Chondrocyte (in vitro differentiated cells): ENCODE measurements at regions not wholly inside any gene's neighbourhood (a gene's known extent, or its start where the extent isn't known, plus 50 kb on each side); places are given as distances from the start of the nearest gene placed in this dataset.
"Not testable (repeated sequence)": the region's sequence is repeated elsewhere in the genome, so short reads cannot be mapped to it uniquely, and the experiment has no call there.

Source experiments
- DNase-seq: peaks from one replicate; pipeline ENCODE4 v3.0.0; 2021; ENCODE audit warnings: mixed read lengths, low spot score
- H3K27ac Mint-ChIP-seq: one replicate; pipeline ENCODE4 v1.8.0; 2021; ENCODE audit warnings: mild to moderate bottlenecking, moderate library complexity, mixed read lengths; ENCODE audit not compliant: unreplicated experiment
- H3K27me3 Mint-ChIP-seq: 2 replicates; pipeline ENCODE4 v1.8.0; 2021; ENCODE audit warnings: low read depth, mixed read lengths
- H3K36me3 Mint-ChIP-seq: 2 replicates; pipeline ENCODE4 v1.8.0; 2021; ENCODE audit warnings: low read depth, mixed read lengths
- H3K4me1 Mint-ChIP-seq: 2 replicates; pipeline ENCODE4 v1.8.0; 2021; ENCODE audit warnings: low read depth, mild to moderate bottlenecking, mixed read lengths
- H3K4me3 Mint-ChIP-seq: one replicate; pipeline ENCODE4 v1.8.0; 2021; ENCODE audit warnings: mild to moderate bottlenecking, moderate library complexity, mixed read lengths; ENCODE audit not compliant: unreplicated experiment
- H3K9me3 Mint-ChIP-seq: 2 replicates; pipeline ENCODE4 v1.8.0; 2021; ENCODE audit warnings: low read depth, mixed read lengths
- CTCF ChIP-seq: fragments of 200-600 bp; sonication (generic); IDR thresholded peaks from 2 replicates; pipeline ENCODE4 v1.5.0; 2021; ENCODE audit warnings: antibody characterized with exemption, mild to moderate bottlenecking, moderate library complexity

DNA sequence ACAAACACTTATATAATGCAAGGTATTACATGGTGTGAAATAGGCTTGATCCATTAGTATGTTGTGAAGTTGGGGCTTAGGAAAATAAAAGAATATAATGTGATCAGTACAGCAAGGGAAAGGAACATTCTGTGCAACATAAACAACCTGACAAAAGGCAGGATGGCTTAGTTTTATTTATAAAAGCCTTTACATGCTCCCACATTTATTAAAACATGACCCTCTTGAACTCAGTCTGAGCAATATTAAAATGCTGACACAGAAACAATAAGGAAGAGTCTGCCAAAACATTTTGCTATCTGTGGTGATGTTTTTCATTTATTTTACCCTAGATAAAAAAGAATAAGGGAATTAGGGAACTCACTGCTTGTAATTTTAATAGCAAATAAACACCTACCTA is 519.7 kb downstream of the PCDH7 start:
- H3K36me3 Mint-ChIP-seq = no peaks in the 10 kb centered on the region
- no peak overlapping the region for H3K27ac Mint-ChIP-seq
- no peak for TF ChIP-seq CTCF
- DNase-seq = no peak
- H3K27me3 Mint-ChIP-seq = no peaks in the 10 kb centered on the region
- peaks cover 8% of the 10 kb centered on the region for H3K9me3 Mint-ChIP-seq
- H3K4me1 Mint-ChIP-seq = peaks cover 16% of the 10 kb centered on the region
- H3K4me3 Mint-ChIP-seq = no peak overlapping the region

- Mint-ChIP-seq H3K27me3 (no peaks in the 10 kb centered on the region), H3K4me1 (peaks cover 17% of the 10 kb centered on the region), H3K27ac (no peak overlapping the region), H3K4me3 (no peak overlapping the region), H3K9me3 (peaks cover 8% of the 10 kb centered on the region), H3K36me3 (no peaks in the 10 kb centered on the region)
- TF ChIP-seq CTCF = no peak
- no peak for DNase-seq
Observed at GRCh38 chr4:31241504-31242106, 521.4 kb downstream of the PCDH7 start.

DNA sequence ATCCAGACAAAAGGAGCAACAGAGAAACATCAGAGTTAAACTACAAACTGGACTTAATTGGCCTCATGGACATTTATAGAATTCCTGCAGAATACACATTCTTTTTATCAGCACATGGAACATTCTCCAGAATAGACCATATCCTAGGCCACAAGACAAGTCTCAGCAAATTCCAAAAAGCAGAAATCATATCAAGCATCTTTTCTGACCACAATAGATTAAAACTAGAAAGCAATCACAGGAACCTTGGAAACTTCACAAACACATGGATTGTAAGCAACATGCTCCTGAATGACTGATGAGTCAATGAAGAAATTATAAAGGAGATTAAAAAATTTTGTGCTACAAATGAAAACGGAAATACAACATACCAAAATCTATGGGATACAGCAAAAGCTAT is 526.7 kb downstream of the PCDH7 start:
- Mint-ChIP-seq H3K36me3 (no peaks in the 10 kb centered on the region), H3K4me1 (peaks cover 11% of the 10 kb centered on the region), H3K27me3 (no peaks in the 10 kb centered on the region), H3K9me3 (peaks cover 10% of the 10 kb centered on the region), H3K4me3 (no peak overlapping the region), H3K27ac (no peak overlapping the region)
- TF ChIP-seq CTCF = no peak
- no peak for DNase-seq

GRCh38 chr4:31259119-31259518 is 539.0 kb downstream of the PCDH7 start:
- no peak for DNase-seq
- Mint-ChIP-seq H3K9me3 (no peaks in the 10 kb centered on the region), H3K4me1 (no peaks in the 10 kb centered on the region), H3K36me3 (no peaks in the 10 kb centered on the region), H3K27me3 (no peaks in the 10 kb centered on the region), H3K4me3 (no peak overlapping the region), H3K27ac (no peak overlapping the region)
- no peak for TF ChIP-seq CTCF

DNA sequence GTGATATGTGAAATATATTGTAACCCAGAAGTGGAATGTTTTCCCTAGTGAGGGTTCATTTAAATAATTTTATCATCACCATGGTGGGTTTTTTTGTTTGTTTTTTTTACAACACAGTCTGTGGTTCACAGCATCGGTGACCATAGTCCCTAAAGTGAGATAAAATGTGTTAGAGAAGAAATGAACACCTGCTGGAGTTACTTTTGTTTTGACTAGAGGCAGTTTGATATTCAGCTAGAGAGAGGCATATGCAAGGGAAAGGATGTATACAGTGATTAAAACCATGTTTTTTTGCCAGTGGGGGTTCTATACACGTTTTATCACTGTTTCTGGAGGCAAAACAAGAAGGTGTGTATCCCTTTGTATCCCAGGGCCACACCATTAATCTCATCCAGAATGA is 541.5 kb downstream of the PCDH7 start:
- Mint-ChIP-seq H3K36me3 (no peaks in the 10 kb centered on the region), H3K9me3 (peaks cover under 1% of the 10 kb centered on the region), H3K27me3 (no peaks in the 10 kb centered on the region), H3K27ac (no peak overlapping the region), H3K4me3 (no peak overlapping the region), H3K4me1 (no peaks in the 10 kb centered on the region)
- DNase-seq = no peak
- no peak for TF ChIP-seq CTCF

GRCh38 chr4:31266094-31266493 is 545.9 kb downstream of the PCDH7 start:
- DNase-seq, H3K36me3 Mint-ChIP-seq, H3K27ac Mint-ChIP-seq, H3K4me3 Mint-ChIP-seq, H3K9me3 Mint-ChIP-seq, H3K4me1 Mint-ChIP-seq, H3K27me3 Mint-ChIP-seq: not testable (repeated sequence)
